Dendritic cell treated with granulocyte-macrophage colony-stimulating factor and Interleukin-4, amounts not matched to agents 40 ng/mL and 50 ng/mL, for 4 days (primary cell): ENCODE measurements at regions not wholly inside any gene's neighbourhood (a gene's known extent, or its start where the extent isn't known, plus 50 kb on each side); places are given as distances from the start of the nearest gene placed in this dataset.
"Not testable (repeated sequence)": the region's sequence is repeated elsewhere in the genome, so short reads cannot be mapped to it uniquely, and the experiment has no call there.

Experiments used
- H3K27ac Mint-ChIP-seq: one replicate; pipeline ENCODE4 v1.8.0; 2022; ENCODE audit warnings: mild to moderate bottlenecking, mixed read lengths
- H3K27me3 Mint-ChIP-seq: one replicate; pipeline ENCODE4 v1.8.0; 2022; ENCODE audit warnings: mild to moderate bottlenecking, mixed read lengths
- H3K36me3 Mint-ChIP-seq: one replicate; pipeline ENCODE4 v1.8.0; 2022; ENCODE audit warnings: low read depth, mixed read lengths
- H3K4me1 Mint-ChIP-seq: one replicate; pipeline ENCODE4 v1.8.0; 2022; ENCODE audit warnings: low read depth, mixed read lengths
- H3K4me3 Mint-ChIP-seq: one replicate; pipeline ENCODE4 v1.8.0; 2022; ENCODE audit warnings: mild to moderate bottlenecking, moderate library complexity, mixed read lengths
- H3K9me3 Mint-ChIP-seq: one replicate; pipeline ENCODE4 v1.8.0; 2022; ENCODE audit warnings: mixed read lengths
- intact Hi-C: fragments of 100-400 bp; cut with micrococcal nuclease; formaldehyde crosslinking; loops from one replicate; pipeline ENCODE4 v1.15.0; 2022

GRCh38 chr2:95699201-95700184 lies 107.7 kb downstream of the TRIM43 start:
- H3K4me1 Mint-ChIP-seq, H3K4me3 Mint-ChIP-seq, intact Hi-C loops, H3K36me3 Mint-ChIP-seq, H3K9me3 Mint-ChIP-seq: not testable (repeated sequence)
- H3K27me3 Mint-ChIP-seq = peaks cover 37% of the 10 kb centered on the region
- peak overlapping the region; percentile 45 for H3K27ac Mint-ChIP-seq

DNA sequence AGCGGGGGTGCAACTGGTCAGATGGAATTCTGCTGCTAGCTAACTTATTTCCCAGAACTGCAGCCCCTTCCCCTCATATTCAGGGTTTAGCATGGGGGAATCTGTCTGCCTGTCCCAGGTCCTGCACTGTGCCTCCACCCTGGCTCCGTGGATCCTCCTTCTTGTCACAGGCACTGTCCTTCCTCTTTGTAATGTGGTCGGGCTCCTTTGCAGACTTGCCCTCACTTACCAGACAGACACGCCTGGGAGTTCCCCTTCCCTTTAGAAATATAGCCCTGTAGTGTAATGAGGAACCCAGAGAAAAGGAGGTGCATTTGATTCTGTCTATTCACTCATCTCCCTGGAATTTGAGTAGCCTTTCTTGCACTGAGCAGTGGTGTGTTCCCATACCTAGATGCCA lies 108.7 kb downstream of the TRIM43 start:
- peaks cover 8% of the 10 kb centered on the region for H3K4me1 Mint-ChIP-seq
- no peak overlapping the region for H3K27ac Mint-ChIP-seq
- intact Hi-C loops = no loop called here
- no peaks in the 10 kb centered on the region for H3K9me3 Mint-ChIP-seq
- no peak overlapping the region for H3K4me3 Mint-ChIP-seq
- H3K36me3 Mint-ChIP-seq = no peaks in the 10 kb centered on the region
- peaks cover 31% of the 10 kb centered on the region for H3K27me3 Mint-ChIP-seq

GRCh38 chr2:95702471-95702870 lies 110.7 kb downstream of the TRIM43 start:
- Mint-ChIP-seq H3K27me3 (peaks cover 18% of the 10 kb centered on the region), H3K36me3 (no peaks in the 10 kb centered on the region), H3K9me3 (no peaks in the 10 kb centered on the region), H3K4me1 (peaks cover 8% of the 10 kb centered on the region), H3K27ac (no peak overlapping the region), H3K4me3 (no peak overlapping the region)
- intact Hi-C loops = no loop called here

GRCh38 chr2:95707161-95707560 lies 115.4 kb downstream of the TRIM43 start:
- intact Hi-C loops, H3K27me3 Mint-ChIP-seq, H3K4me3 Mint-ChIP-seq, H3K4me1 Mint-ChIP-seq, H3K27ac Mint-ChIP-seq, H3K36me3 Mint-ChIP-seq, H3K9me3 Mint-ChIP-seq: not testable (repeated sequence)

- H3K4me3 Mint-ChIP-seq = no peak overlapping the region
- no peaks in the 10 kb centered on the region for H3K4me1 Mint-ChIP-seq
- H3K27ac Mint-ChIP-seq = no peak overlapping the region
- no peaks in the 10 kb centered on the region for H3K9me3 Mint-ChIP-seq
- peaks cover 5% of the 10 kb centered on the region for H3K27me3 Mint-ChIP-seq
- intact Hi-C loops = no loop called here
- no peaks in the 10 kb centered on the region for H3K36me3 Mint-ChIP-seq
These were observed 116.0 kb downstream of the TRIM43 start for GRCh38 chr2:95707837-95708236.

DNA sequence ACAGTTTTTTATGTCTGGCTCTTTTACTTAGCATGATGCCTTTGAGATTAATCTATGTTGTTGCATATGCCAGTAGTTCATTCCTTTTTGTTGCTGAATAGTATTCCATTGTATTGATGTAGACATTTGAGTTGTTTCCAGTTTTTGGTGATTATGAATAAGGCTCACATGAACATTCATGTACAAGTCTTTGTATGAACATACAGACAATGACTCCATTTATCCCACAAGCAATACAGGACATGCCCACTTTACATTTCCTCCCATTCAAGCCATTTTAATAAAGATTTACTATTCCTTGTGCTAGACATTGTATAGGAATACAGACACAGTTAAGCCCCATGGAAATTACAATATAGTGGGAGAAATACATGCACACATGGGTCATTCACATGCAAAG lies 118.0 kb downstream of the TRIM43 start:
- Mint-ChIP-seq H3K27me3 (peaks cover 7% of the 10 kb centered on the region), H3K9me3 (no peaks in the 10 kb centered on the region), H3K4me1 (peaks cover 5% of the 10 kb centered on the region), H3K4me3 (no peak overlapping the region), H3K36me3 (no peaks in the 10 kb centered on the region), H3K27ac (no peak overlapping the region)
- intact Hi-C loops = no loop called here

DNA sequence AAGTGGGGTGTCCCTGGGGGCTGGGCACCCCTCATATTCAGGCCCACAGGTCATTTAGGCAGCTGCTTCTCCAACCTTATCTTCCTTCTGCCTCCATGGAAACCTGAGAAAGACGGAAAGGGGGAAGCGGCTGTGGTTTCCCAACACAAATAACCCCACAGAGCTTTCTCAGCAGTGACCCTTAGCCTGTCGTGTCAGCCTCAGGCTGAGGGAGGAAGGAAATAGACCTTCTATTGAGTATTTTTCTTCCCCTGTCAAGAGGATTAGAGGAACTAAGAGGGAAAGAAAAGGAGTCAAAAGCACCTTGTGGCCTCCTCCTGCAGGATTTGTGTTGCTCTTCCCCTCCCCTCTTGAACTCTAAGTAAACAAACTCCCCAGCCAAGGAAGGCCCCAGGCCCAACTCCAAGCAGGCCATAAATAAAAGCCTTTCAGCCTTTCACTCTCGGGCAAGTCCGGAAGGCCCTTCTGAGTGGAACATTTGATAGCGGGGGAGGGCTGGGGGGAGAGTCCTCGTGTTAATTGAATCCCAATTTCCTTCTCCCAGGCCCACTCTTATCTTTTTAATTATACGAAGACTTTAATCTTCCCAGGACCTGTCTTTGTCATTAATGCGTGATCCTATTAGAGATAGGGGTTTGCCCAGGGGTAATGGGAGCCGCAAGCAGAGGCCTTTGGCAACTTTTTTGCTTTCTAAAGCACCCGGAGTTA lies 121.8 kb downstream of the TRIM43 start:
- not testable (repeated sequence) for H3K4me1 Mint-ChIP-seq

GRCh38 chr2:95714398-95714797 lies 122.6 kb downstream of the TRIM43 start:
- H3K4me3 Mint-ChIP-seq, H3K9me3 Mint-ChIP-seq, intact Hi-C loops, H3K4me1 Mint-ChIP-seq, H3K27ac Mint-ChIP-seq, H3K36me3 Mint-ChIP-seq, H3K27me3 Mint-ChIP-seq: not testable (repeated sequence)

More for the DNA sequence above, 121.8 kb downstream of the TRIM43 start:
- H3K27me3 Mint-ChIP-seq, H3K27ac Mint-ChIP-seq, H3K36me3 Mint-ChIP-seq, intact Hi-C loops, H3K9me3 Mint-ChIP-seq, H3K4me3 Mint-ChIP-seq: not testable (repeated sequence)

DNA sequence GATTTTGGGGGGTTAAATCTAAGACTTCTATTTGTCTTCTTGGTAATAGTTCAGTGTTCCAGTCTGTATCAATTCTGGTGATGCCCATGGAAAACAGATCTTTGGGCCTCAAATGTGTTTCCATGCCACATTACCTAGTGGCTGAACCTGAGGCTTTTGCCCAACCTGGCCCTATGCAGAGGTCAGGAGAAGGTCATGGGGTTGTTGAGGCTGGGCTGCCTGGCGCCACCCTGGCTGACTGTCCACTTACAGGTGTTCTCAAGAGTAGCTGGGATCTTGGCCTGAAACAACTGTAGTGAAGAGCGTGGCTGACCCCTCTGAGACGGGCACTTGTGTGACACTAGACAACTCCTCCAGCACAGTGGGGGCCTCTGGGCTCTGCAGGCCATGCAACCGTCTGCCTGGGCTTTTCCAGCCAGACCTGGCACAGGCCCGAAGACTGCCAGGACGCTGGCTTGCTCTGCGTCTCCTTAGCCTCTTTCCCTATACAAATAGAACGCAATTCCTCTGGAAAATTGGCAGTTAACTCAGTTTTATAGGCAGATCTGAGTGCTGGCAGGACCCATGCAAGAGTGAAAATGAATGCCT lies 127.8 kb downstream of the TRIM43 start:
- Mint-ChIP-seq H3K36me3 (no peaks in the 10 kb centered on the region), H3K9me3 (no peaks in the 10 kb centered on the region), H3K4me3 (no peak overlapping the region), H3K27me3 (no peaks in the 10 kb centered on the region), H3K4me1 (no peaks in the 10 kb centered on the region), H3K27ac (no peak overlapping the region)
- intact Hi-C loops = no loop called here

DNA sequence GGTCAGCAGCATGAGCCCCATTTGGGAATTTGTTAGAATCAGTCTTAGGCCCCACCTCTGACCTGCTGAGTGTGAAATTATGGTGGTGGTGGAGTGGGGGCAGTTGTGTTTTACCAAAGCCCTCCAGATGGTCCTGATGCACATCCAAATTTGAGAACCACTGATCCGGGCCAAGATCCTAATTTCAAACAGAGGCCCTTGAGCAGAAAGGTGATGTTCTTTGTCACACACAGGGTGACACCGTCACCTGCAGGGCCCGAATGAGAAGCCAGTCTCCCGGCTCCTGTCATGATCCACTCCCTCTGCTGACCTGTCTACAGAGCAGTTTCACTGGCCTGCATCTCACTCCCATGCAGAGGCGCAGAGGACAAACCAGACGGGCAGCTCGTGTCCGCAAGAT lies 129.9 kb downstream of the TRIM43 start:
- no peak overlapping the region for H3K4me3 Mint-ChIP-seq
- peaks cover 1% of the 10 kb centered on the region for H3K4me1 Mint-ChIP-seq
- intact Hi-C loops = no loop called here
- H3K27ac Mint-ChIP-seq = no peak overlapping the region
- H3K36me3 Mint-ChIP-seq = no peaks in the 10 kb centered on the region
- peaks cover 3% of the 10 kb centered on the region for H3K27me3 Mint-ChIP-seq
- no peaks in the 10 kb centered on the region for H3K9me3 Mint-ChIP-seq

DNA sequence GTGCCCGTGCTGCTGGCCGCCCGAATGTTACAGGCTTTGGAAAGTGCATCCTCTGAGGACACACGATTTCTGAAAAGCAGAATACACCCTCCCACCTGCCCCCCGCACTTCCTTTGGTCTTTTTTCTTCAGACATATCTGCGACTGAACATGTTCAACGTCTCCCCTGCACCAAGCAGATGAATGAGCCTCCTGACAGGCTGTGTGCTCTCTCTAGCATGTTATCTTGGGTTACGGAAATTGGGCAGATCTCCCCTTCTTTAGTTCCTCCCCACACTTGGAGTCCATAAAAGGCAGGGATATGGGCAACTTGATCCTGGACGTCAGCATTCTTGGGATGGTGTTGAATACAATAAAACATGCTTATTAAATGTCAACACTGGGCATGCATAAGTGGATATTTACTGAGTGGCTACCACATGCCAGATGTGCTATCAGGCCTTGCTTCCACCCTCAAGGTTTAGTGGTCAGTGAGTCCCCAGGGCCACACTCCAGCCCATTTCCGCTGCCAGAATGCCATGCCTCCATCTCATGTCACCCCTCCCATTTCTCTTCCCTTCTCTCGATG lies 130.4 kb downstream of the TRIM43 start:
- H3K27ac Mint-ChIP-seq = no peak overlapping the region
- peaks cover 3% of the 10 kb centered on the region for H3K27me3 Mint-ChIP-seq
- no peak overlapping the region for H3K4me3 Mint-ChIP-seq
- no peaks in the 10 kb centered on the region for H3K9me3 Mint-ChIP-seq
- H3K36me3 Mint-ChIP-seq = no peaks in the 10 kb centered on the region
- intact Hi-C loops = no loop called here
- H3K4me1 Mint-ChIP-seq = peaks cover 5% of the 10 kb centered on the region

- H3K27me3 Mint-ChIP-seq, H3K36me3 Mint-ChIP-seq, intact Hi-C loops, H3K9me3 Mint-ChIP-seq, H3K4me1 Mint-ChIP-seq, H3K4me3 Mint-ChIP-seq, H3K27ac Mint-ChIP-seq: not testable (repeated sequence)
These were observed 131.9 kb downstream of the TRIM43 start for GRCh38 chr2:95723627-95724210.

DNA sequence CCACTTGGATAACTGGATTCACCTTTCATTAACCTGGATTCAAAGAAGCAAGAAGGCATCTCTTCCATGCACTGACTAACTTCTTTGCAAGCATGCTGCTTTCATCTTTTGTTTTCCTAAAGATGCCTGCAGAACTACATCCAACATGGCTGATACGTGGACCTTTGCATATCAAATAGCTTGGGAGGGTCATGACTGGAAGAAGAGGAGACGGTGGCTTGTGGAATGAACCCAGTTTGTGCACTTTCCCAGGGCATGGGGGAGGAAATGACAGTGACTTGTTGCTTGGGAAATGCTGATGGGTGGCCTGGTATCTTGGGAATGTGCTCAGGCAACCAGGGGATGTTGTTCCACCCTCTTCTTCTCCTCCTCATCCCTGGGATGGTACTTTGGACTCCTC lies 133.4 kb downstream of the TRIM43 start:
- intact Hi-C loops = loop anchor here (5.0 kb wide), 2 partner anchors 323 to 378 kb away; partner anchors contain the start of gene FAHD2A
- not testable (repeated sequence) for H3K4me1 Mint-ChIP-seq, H3K36me3 Mint-ChIP-seq, H3K4me3 Mint-ChIP-seq, H3K27ac Mint-ChIP-seq, H3K9me3 Mint-ChIP-seq, H3K27me3 Mint-ChIP-seq

- not testable (repeated sequence) for H3K27me3 Mint-ChIP-seq, H3K27ac Mint-ChIP-seq, H3K4me1 Mint-ChIP-seq, H3K4me3 Mint-ChIP-seq, H3K9me3 Mint-ChIP-seq, H3K36me3 Mint-ChIP-seq
- intact Hi-C loops = loop anchor here (5.0 kb wide), 2 partner anchors 323 to 378 kb away; partner anchors contain the start of gene FAHD2A
These were observed 133.9 kb downstream of the TRIM43 start for GRCh38 chr2:95725677-95726076.
